T-helper 1 cell treated with Interleukin-12 subunit alpha and Interleukin-12 subunit beta and Interleukin-4 antibody, amounts not matched to agents 30 ng/mL and 1 ng/mL, for 36 hours (primary cell): ENCODE measurements at regions not wholly inside any gene's neighbourhood (a gene's known extent, or its start where the extent isn't known, plus 50 kb on each side); places are given as distances from the start of the nearest gene placed in this dataset.

Experiments
- intact Hi-C: fragments of 100-400 bp; cut with micrococcal nuclease; formaldehyde crosslinking; loops from one replicate; pipeline ENCODE4 v1.15.1; 2024

DNA sequence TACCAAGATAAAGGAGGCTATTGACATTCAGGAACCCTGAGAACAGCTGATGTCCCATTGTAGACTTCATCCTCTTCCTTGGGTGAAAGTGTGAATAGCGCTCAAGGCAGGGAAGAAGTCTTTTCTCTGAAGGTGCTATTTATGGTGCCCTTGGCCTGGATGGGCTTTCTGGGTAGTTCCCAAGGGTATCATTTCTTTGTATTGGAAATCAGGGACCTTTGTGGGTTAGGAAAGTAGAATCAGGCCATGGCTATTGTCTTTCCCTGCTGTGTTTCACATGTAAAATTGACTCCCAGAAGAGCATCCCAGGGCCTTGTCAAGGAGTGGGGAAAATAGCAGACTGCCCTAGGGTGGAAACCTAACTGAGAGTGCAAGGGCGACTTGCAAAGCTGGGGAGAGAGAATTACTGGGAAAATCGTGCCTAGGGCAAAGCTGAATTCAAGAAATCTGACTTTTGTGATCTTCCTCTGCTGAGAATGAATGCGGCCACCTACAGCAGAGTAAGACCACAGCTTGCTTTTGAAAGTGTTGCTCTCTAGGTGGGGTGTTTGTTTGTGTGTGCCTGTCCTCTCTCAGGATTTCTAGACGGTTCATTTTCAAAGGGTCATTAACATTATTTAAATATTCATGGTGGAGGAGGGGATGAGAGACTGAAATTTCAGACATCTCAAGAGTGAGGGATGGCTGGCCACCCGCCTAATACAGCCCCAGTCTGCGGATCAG lies 160.6 kb downstream of the C9orf152 start:
- intact Hi-C loops, result loop anchor here (5.0 to 10.0 kb wide), 3 partner anchors 230 to 930 kb away; partner anchors contain the start of gene TMEM245

GRCh38 chr9:110047955-110048402 lies 160.0 kb downstream of the C9orf152 start:
- intact Hi-C loops, result loop anchor here (1.0 to 10.0 kb wide), 13 partner anchors 40 to 1113 kb away; partner anchors contain the start of genes ABITRAM, ELP1 and TMEM245

DNA sequence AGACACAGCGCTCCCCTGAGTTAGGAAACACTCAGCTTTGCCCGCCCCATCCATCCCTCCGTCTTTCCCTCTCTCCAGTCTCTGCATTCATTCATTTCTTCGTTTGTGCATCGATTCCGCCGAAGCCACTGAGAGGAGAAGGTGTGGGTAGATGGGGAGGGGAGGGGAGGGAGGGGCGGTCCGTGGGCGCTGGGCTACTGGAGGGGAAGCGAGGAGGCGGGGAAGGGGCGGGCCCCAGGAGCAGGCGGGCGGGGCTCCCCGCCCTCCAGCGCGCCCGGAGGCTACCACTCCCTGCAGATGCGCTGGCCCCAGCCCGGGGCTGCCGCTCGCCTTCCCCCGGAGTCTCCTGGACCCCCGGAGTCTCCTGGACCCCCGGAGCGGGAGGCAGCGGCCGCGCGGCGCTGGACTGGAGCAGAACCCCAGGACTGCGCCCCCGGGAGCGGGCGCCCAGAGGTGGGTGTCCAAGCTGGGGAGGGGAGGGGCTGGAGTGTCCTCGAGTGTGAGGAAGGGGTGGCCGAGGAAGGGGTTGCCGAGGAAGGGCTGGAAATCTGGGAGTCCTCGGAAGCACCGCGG lies 159.5 kb downstream of the C9orf152 start:
- intact Hi-C loops, result loop anchor here (1.0 to 10.0 kb wide), 13 partner anchors 40 to 1114 kb away; partner anchors contain the start of genes ABITRAM, ELP1 and TMEM245

- intact Hi-C loops, result loop anchor here (1.0 to 10.0 kb wide), 14 partner anchors 9 to 1114 kb away; partner anchors contain the start of genes ABITRAM, ELP1 and TMEM245
Measured at GRCh38 chr9:110048976-110049698, 158.8 kb downstream of the C9orf152 start.

GRCh38 chr9:110049699-110050450 lies 158.1 kb downstream of the C9orf152 start:
- intact Hi-C loops, result loop anchor here (1.0 to 10.0 kb wide), 9 partner anchors 8 to 1115 kb away; partner anchors contain the start of genes ABITRAM, CTNNAL1, ELP1 and TMEM245

GRCh38 chr9:110050925-110051355 lies 157.0 kb downstream of the C9orf152 start:
- intact Hi-C loops, result loop anchor here (1.0 to 10.0 kb wide), 4 partner anchors 97 to 1039 kb away; partner anchors contain the start of gene CTNNAL1

GRCh38 chr9:110056062-110056461 lies 151.9 kb downstream of the C9orf152 start:
- intact Hi-C loops, result loop anchor here (10.0 kb wide), 1 partner anchor 611 kb away; no protein-coding TSS in a partner anchor

GRCh38 chr9:110058304-110058953 lies 149.5 kb downstream of the C9orf152 start:
- intact Hi-C loops, result loop anchor here (1.0 to 10.0 kb wide), 6 partner anchors 9 to 614 kb away; no protein-coding TSS in a partner anchor

DNA sequence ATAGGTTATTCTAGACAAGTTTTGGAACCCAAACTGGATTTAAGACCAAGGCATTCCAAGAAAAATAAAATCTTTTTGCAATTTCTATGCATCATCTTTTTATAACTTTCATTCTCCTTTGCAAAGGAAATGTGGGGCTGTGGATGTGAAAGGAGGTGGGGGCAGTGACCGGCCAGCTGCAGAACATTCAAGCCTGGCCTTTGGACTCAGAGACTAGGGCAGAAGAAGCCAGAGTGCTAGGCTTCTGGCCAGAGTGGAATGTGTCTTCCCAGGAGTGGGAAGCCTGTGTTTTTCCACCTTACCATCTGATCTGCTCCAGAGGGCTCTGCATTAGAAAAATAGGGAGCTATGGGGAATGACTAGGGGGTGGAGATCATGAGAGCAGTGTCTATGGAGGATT lies 148.5 kb downstream of the C9orf152 start:
- intact Hi-C loops, result loop anchor here (10.0 kb wide), 1 partner anchor 615 kb away; no protein-coding TSS in a partner anchor

GRCh38 chr9:110064803-110065202 lies 143.2 kb downstream of the C9orf152 start:
- intact Hi-C loops, result no loop called here

GRCh38 chr9:110065532-110065931 lies 142.4 kb downstream of the C9orf152 start:
- intact Hi-C loops, result no loop called here

- intact Hi-C loops, result no loop called here
Measured at GRCh38 chr9:110066929-110067716, 140.8 kb downstream of the C9orf152 start.

- intact Hi-C loops, result no loop called here
Measured at GRCh38 chr9:110068212-110068611, 139.7 kb downstream of the C9orf152 start.

DNA sequence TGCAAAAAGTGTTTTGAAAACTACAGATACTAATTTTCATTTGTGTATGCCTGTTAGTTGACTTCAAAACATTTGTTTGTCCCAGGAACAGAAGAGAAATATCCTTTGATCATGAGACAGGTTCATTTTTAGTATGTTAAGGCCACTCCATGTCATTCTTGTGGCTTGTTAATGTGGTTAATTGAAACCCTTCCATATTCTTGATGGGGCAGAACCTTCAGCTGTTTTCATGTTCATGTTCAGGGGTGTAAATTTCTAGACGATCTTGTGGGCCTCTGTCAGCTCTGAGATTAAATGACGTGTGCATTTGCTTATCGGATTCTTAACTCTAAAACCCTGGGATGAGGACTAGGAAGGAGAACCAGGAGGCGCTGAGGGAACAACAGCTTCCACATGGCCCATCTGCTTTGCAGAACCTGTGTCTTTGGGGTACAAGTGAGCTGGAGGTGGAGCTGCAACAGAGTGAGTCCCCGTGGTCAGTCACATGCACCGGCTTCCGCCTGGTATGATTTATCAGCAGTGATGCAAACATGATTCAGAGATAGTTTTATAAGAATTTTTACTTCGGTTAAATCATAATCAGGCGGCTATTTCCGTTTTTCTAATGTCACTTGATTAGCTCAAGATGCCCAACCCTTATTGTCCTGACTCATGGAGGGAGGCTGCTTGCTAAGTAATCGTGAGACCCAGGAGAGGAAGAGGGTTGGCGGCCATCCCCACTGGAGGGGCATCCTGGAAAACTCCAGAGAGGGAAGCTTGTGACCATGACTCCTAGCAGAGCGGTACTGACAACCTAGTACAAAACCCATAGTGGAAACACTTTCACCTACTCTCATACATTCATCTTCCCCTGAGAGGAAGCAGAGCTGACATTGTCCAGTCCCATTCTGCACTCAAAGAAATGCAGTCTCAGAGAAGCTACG lies 138.4 kb downstream of the C9orf152 start:
- intact Hi-C loops, result no loop called here

- intact Hi-C loops, result loop anchor here (1.0 kb wide), 1 partner anchor 9 kb away; no protein-coding TSS in a partner anchor
Measured at GRCh38 chr9:110072597-110073355, 135.2 kb downstream of the C9orf152 start.

DNA sequence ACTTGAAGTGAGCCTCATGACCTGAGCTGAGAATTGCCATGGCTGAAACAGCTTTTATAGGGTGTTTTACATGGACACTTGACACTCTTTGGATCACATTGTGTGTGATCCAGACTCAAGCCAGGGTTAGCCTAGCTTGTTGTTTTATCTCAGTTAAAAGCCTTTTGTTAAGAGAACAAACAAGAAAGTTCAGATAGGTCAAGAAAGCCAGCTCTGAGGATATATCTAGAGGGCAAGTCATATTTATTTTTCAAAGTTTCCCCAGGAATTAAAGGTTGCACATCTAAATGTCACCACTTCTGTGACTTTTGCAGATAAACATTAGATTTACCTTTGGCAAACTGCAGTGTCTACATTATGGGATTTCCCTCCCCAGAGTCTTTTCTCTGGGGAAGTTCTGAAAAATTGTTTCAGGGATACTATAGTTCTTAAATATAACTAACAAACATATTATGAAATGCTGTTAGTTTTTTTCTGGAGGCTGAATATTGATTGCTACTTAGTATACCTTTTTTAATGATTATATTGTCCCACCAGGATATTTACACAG lies 134.5 kb downstream of the C9orf152 start:
- intact Hi-C loops, result no loop called here
